GM20000 (cell line): ENCODE measurements at regions not wholly inside any gene's neighbourhood (a gene's known extent, or its start where the extent isn't known, plus 50 kb on each side); places are given as distances from the start of the nearest gene placed in this dataset.
"Not testable (repeated sequence)": the region's sequence is repeated elsewhere in the genome, so short reads cannot be mapped to it uniquely, and the experiment has no call there.

ENCODE experiments used
- DNase-seq: peaks from one replicate; pipeline ENCODE4 v3.0.0; 2012; ENCODE audit warnings: low spot score
- TF ChIP-seq, protein P1 (sequence below): IDR thresholded peaks from 2 replicates; pipeline ENCODE4 v1.5.1; 2012; ENCODE audit warnings: mild to moderate bottlenecking, control low read depth; ENCODE audit errors: extremely low read depth, missing control alignments

DNA sequence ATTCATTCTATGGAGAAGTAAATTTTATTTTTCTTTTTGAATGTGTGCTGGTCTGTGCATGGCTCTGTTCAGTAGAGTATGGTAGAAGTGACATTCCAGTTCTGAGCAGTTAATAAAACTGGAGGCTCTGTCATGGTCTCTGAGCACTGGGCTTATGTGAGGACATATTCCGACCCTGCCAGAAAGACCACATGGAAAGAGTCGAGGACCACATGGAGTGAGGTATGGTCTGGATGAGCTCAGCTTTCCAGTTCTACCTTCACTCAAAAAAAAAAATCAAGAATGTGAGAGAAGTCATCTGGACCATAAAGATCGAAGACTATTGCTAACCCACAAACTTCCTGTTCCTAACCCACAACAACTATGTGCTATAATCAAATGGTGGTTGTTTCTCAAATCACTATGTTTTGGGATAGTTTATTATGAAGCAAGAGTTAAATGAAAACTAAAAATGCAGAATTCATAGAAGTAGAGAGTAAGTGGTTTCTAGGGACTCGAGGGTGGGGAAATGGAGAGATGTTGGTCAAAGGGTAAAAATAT, 534.2 kb upstream of the ANO5 start:
- TF ChIP-seq, protein P1, sequence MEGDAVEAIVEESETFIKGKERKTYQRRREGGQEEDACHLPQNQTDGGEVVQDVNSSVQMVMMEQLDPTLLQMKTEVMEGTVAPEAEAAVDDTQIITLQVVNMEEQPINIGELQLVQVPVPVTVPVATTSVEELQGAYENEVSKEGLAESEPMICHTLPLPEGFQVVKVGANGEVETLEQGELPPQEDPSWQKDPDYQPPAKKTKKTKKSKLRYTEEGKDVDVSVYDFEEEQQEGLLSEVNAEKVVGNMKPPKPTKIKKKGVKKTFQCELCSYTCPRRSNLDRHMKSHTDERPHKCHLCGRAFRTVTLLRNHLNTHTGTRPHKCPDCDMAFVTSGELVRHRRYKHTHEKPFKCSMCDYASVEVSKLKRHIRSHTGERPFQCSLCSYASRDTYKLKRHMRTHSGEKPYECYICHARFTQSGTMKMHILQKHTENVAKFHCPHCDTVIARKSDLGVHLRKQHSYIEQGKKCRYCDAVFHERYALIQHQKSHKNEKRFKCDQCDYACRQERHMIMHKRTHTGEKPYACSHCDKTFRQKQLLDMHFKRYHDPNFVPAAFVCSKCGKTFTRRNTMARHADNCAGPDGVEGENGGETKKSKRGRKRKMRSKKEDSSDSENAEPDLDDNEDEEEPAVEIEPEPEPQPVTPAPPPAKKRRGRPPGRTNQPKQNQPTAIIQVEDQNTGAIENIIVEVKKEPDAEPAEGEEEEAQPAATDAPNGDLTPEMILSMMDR, result no peak
- DNase-seq, result no peak

DNA sequence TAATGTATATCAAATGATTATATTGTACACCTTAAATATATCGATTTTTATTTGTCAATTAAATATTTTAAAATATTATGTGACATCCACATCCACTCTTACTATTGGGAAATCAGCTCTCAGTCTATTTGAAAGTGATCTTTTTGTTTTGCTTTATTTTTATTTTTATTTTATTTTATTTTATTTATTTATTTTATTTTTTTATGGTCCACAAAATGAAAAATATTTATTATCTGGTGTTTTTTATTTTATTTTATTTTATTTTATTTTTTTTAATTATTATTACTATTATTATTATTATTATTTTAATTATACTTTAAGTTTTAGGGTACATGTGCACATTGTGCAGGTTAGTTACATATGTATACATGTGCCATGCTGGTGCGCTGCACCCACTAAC, 533.5 kb upstream of the ANO5 start:
- not testable (repeated sequence) for DNase-seq

DNA sequence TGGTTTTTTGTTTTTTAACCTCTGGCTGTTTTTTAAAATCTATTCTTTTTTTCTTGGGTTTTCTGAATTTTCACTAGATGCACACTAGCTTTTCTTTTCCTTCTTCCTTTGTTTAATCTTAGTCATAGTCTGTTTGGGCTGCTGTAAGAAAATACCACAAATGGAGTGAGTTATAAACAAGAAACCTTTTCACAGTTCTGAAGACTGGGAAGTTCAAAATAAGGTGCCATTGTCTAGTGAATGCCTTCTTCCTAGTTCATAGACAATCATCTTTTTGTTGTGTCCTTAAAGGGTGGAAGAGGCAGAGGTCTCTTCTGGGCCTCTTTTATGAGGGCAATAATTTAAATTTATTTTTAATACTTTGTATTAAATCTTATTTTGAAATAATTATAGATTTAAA, 532.9 kb upstream of the ANO5 start:
- TF ChIP-seq, protein P1, result no peak
- no peak for DNase-seq

DNA sequence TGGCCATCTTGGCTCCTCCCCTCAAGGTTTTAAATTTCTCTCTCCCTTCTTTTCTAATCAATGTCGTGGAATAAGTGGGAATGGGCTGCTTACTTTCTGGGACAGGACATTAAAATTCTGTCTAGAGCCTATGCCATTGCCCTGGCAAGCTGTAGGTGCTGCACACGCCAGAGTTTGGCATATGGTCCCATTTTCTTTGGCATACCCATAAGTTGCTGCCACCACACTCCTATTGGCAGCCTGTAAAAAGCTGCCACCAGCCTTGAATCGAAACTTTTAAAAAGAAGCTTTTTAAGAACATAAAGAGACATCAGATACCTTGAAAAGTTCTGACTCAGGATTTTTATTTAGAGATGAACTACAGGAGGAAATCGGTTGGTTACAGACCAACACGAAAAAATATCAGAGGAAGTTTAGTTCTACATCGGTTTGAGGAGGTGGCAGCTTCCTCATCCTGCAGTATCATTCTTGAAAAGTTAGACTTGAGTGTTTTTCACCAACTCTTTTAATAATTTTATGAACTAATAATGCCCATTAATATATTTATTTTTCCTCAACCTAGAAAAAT, 517.8 kb upstream of the ANO5 start:
- TF ChIP-seq, protein P1, result no peak
- DNase-seq, result no peak

DNA sequence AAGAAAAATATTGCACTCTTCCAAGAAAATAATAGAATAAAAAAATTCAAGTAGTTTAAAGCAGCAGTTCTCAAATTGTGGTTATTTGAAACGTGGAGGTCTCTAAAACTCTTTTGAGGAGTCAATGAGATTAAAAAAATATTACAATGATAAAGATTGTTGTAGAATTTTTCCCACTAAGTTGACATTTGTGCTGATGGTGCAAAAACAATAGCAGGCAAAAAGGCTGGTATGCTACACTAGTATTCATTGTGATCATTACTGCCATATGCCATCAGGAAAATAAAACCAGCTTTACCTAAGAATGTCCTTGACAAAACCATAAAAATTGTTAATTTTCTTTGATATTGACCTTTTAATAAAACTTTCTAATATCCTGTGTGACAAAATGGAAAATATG, 505.2 kb upstream of the ANO5 start:
- no peak for DNase-seq
- TF ChIP-seq, protein P1, result no peak

DNA sequence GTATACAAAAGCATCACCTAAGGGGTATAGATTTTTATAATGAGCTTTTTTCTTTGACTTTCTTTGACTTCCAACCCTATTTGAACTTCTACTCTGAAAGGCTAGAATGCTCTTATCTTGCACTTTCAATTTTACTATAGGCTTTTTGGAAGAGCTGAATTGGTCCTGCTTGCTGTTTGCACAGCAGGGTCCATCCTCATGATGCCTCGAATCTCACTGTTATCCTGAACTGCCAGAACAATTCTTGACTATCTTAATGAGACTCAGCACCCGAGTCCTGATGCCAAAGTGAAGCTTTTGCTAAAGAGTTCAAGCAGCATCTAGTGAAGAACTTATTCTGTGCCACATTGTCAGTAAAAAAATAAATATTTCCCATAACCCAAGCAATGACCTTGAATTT, 488.3 kb upstream of the ANO5 start:
- no peak for DNase-seq
- TF ChIP-seq, protein P1, result no peak

DNA sequence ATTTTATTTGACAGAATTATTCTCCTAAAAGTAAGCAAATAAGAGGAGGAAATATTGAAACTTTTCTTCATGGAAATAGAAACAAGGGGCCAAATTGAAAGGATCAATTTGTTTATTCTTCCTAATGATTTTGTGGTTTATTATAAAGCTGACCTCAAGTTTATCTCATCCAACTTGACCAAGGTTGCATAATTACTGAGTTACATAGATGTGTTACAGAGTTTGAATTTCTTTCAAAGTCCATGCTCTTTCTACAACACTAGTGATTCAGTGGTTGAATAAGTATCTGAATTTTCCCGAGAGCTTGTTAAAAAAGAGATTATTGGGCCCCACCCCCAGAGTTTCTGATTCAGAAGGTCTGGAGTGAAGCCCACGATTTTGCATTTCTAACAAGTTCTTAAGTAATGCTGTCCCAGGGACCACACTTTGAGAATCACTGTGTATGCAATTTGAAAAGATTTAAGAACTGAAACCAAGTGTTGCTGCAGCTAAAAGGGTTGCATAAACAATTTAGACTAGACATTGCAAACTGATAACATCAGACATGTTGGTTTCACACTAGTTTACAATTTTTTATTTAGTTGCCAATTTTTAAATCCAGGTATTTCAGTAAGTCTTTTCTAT, 485.7 kb upstream of the ANO5 start:
- no peak for DNase-seq
- TF ChIP-seq, protein P1, result no peak

DNA sequence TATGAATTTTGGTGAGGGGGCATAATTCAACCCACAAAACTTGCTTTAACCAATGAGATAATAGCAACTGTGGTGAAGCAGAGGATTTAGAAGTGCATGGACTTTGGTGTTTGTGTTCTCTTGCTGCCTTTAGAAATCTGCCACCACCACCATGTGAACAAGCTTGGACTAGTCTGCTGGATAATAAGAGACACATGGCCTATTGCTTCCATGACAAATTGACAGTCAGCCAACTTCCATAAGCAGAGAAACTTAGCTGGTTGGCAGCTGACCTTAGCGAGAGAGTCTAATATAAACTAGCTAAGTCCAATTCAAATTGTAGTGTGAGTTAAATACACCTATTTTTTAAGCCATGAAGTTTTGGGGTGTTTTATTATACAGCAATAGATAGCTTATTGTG, 482.1 kb upstream of the ANO5 start:
- TF ChIP-seq, protein P1, result no peak
- no peak for DNase-seq
